ENCODE measurements at regions not wholly inside any gene's neighbourhood (a gene's known extent, or its start where the extent isn't known, plus 50 kb on each side); places are given as distances from the start of the nearest gene placed in this dataset.

- no peaks in the 10 kb centered on the region for H3K36me3 ChIP-seq (ENCODE audit: control insufficient read depth, insufficient read depth, low read length)
- peaks cover 7% of the 10 kb centered on the region for H3K9me1 ChIP-seq (ENCODE audit: insufficient read depth, low read length)
- DNase-seq, result peak; percentile 37
- peak overlapping the region; percentile 92 for H3K4ac ChIP-seq (ENCODE audit: low read depth, low read length)
- peak; percentile 75 for ATAC-seq (ENCODE audit: low read depth)
- no peaks in the 10 kb centered on the region for H4K20me1 ChIP-seq (ENCODE audit: insufficient read depth, low read length)
- peak overlapping the region; percentile 72; the same call in 1 of the 2 replicates for H2AK5ac ChIP-seq (ENCODE audit: low read depth, low read length)
- H3K56ac ChIP-seq (ENCODE audit: extremely low read depth, insufficient read depth, low read length), result peak overlapping the region; percentile 35; the same call in 1 of the 2 replicates
- BruUV-seq (replicated peaks), result no TSS peak
- H2AFZ ChIP-seq (replicated peaks; ENCODE audit: low read length, poor library complexity), result peak overlapping the region; percentile 38
- no peaks in the 10 kb centered on the region for H3K9me3 ChIP-seq (ENCODE audit: control insufficient read depth, insufficient read depth, low read length)
- H3K4me3 ChIP-seq (ENCODE audit: insufficient read depth, low read depth, low read length), result no peak overlapping the region
- H2BK15ac ChIP-seq (ENCODE audit: low read depth, low read length), result peak overlapping the region; percentile 77; the same call in 2 of the 3 replicates
- H2BK120ac ChIP-seq (ENCODE audit: low read depth, low read length), result peak overlapping the region; percentile 94
- H3K27ac ChIP-seq (ENCODE audit: insufficient read depth, low read length), result peak overlapping the region; percentile 36; the same call in 1 of the 2 replicates
- peak overlapping the region; percentile 84 for H3K14ac ChIP-seq (replicated peaks; ENCODE audit: low read depth, low read length)
- H3K23ac ChIP-seq (ENCODE audit: low read depth, low read length), result peak overlapping the region; percentile 81
- intact Hi-C loops (cut with micrococcal nuclease), result no loop called here
- peak overlapping the region; percentile 91 for H2BK20ac ChIP-seq (ENCODE audit: low read depth, low read length)
- peak overlapping the region; percentile 88 for H4K91ac ChIP-seq (ENCODE audit: insufficient read depth, low read depth, low read length)
- no peak overlapping the region; the same call in 1 of the 2 replicates for H3K9ac ChIP-seq (ENCODE audit: low read depth, low read length)
- peak overlapping the region; percentile 66 to 68; a peak in 3 of 4 replicates for H4K8ac ChIP-seq (ENCODE audit: low read depth in 2 of 2, low read length in 2 of 2)
- no CpG with 5 or more reads among the region's 2 CpGs for WGBS, 2 experiments (ENCODE audit: extremely low coverage in 2 of 2, insufficient read length in 1 of 2)
- H3K4me1 ChIP-seq (ENCODE audit: control insufficient read depth, insufficient read depth, low read length), result peaks cover 12% of the 10 kb centered on the region
- peak overlapping the region; percentile 49 for H2AK9ac ChIP-seq (replicated peaks; ENCODE audit: low read depth, low read length, poor library complexity)
- dilution Hi-C loops (cut with HindIII; ENCODE audit: low sequenced_read_pairs, unreplicated experiment), result no loop called here
- no peaks in the 10 kb centered on the region for H3K27me3 ChIP-seq (ENCODE audit: control insufficient read depth, insufficient read depth, low read length)
- H4K5ac ChIP-seq (ENCODE audit: low read depth, low read length), result peak overlapping the region; percentile 16; the same call in 1 of the 2 replicates
- ChIA-PET CTCF (interaction anchor here (0.5 kb wide), 1 partner anchor 170 kb away, joined by 3 read pairs; no protein-coding TSS in a partner anchor), POLR2A (ENCODE audit: unreplicated experiment) (no interaction called here)
- H3K79me1 ChIP-seq (ENCODE audit: low read depth in 1 of 2, low read length in 2 of 2), result no peaks in the 10 kb centered on the region
- peak overlapping the region; percentile 75 for H2BK5ac ChIP-seq (ENCODE audit: low read depth, low read length, poor library complexity, severe bottlenecking)
- in situ Hi-C loops (cut with MboI; ENCODE audit: low sequenced_read_pairs), result no loop called here
- H3K18ac ChIP-seq (ENCODE audit: low read depth, low read length), result peak overlapping the region; percentile 76; the same call in 1 of the 2 replicates
- H3K4me2 ChIP-seq (ENCODE audit: low read depth, low read length), result no peak overlapping the region; the same call in 1 of the 2 replicates
- TF ChIP-seq CEBPB (IDR thresholded peaks at IDR 0.05; ENCODE audit: low read depth, low read length), result no peak
- TF ChIP-seq FOS (IDR thresholded peaks at IDR 0.05; ENCODE audit: low read depth, low read length), result no peak
- TF ChIP-seq, protein P1, sequence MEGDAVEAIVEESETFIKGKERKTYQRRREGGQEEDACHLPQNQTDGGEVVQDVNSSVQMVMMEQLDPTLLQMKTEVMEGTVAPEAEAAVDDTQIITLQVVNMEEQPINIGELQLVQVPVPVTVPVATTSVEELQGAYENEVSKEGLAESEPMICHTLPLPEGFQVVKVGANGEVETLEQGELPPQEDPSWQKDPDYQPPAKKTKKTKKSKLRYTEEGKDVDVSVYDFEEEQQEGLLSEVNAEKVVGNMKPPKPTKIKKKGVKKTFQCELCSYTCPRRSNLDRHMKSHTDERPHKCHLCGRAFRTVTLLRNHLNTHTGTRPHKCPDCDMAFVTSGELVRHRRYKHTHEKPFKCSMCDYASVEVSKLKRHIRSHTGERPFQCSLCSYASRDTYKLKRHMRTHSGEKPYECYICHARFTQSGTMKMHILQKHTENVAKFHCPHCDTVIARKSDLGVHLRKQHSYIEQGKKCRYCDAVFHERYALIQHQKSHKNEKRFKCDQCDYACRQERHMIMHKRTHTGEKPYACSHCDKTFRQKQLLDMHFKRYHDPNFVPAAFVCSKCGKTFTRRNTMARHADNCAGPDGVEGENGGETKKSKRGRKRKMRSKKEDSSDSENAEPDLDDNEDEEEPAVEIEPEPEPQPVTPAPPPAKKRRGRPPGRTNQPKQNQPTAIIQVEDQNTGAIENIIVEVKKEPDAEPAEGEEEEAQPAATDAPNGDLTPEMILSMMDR (conservative IDR thresholded peaks at IDR 0.05; ENCODE audit: low read depth, low read length), result no peak
- no peak for TF ChIP-seq NFE2L2 (IDR thresholded peaks at IDR 0.05; ENCODE audit: low read depth, low read length)
- no peak for TF ChIP-seq MXI1 (IDR thresholded peaks at IDR 0.05; ENCODE audit: borderline replicate concordance, low read depth, low read length)
- TF ChIP-seq, protein P2, sequence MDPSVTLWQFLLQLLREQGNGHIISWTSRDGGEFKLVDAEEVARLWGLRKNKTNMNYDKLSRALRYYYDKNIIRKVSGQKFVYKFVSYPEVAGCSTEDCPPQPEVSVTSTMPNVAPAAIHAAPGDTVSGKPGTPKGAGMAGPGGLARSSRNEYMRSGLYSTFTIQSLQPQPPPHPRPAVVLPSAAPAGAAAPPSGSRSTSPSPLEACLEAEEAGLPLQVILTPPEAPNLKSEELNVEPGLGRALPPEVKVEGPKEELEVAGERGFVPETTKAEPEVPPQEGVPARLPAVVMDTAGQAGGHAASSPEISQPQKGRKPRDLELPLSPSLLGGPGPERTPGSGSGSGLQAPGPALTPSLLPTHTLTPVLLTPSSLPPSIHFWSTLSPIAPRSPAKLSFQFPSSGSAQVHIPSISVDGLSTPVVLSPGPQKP (IDR thresholded peaks at IDR 0.05; ENCODE audit: borderline replicate concordance, low read depth, low read length), result no peak
- TF ChIP-seq RAD21 (IDR thresholded peaks at IDR 0.05; ENCODE audit: low read length), result no peak
- no peak for TF ChIP-seq MAZ (IDR thresholded peaks at IDR 0.05; ENCODE audit: borderline replicate concordance, low read depth, low read length)
- no peak for TF ChIP-seq RFX5 (IDR thresholded peaks at IDR 0.05; ENCODE audit: low read depth, low read length)
- TF ChIP-seq CHD1 (IDR thresholded peaks at IDR 0.05; ENCODE audit: low read depth, low read length), result no peak
- TF ChIP-seq USF2 (IDR thresholded peaks at IDR 0.05; ENCODE audit: low read depth, low read length), result no peak
- no peak for TF ChIP-seq MAFK (IDR thresholded peaks at IDR 0.05; ENCODE audit: low read depth, low read length)
- TF ChIP-seq BHLHE40 (IDR thresholded peaks at IDR 0.05; ENCODE audit: low read depth, low read length), result no peak
- TF ChIP-seq POLR2A (IDR thresholded peaks at IDR 0.05; ENCODE audit: low read depth, low read length), result no peak
- TF ChIP-seq SMC3 (IDR thresholded peaks at IDR 0.05; ENCODE audit: low read depth, low read length), result no peak
Measured at GRCh38 chr5:111976705-111977435, 219.9 kb upstream of the NREP start.
